H1 (cell line): ENCODE measurements at regions not wholly inside any gene's neighbourhood (a gene's known extent, or its start where the extent isn't known, plus 50 kb on each side); places are given as distances from the start of the nearest gene placed in this dataset.

Experiments
- CTCF ChIA-PET: fragments of 300-600 bp; sonication (Branson Sonifier 250); formaldehyde crosslinking; loops from one replicate; lab custom pipeline; 2021; ENCODE audit not compliant: partially characterized antibody; lab: Charles Lee
- POLR2A ChIA-PET: fragments of 300-600 bp; sonication (Branson Sonifier 250); formaldehyde crosslinking; loops from one replicate; lab custom pipeline; 2021; ENCODE audit warnings: inconsistent platforms; ENCODE audit not compliant: partially characterized antibody; lab: Charles Lee
- DNase-seq, 2 experiments: peaks; one replicate each; pipeline versions ENCODE4 v3.0.0 to v3.0.0-alpha.2; 2010 to 2022; ENCODE audit warnings: low spot score in 2 of 2, low read depth in 1 of 2, mixed read lengths in 1 of 2
- FAIRE-seq: peaks from 2 replicates; lab custom pipeline; 2011; peaks lifted over from hg19 to GRCh38; lab: Jason Lieb, UNC
- H2AFZ ChIP-seq: 2 replicates; pipeline ENCODE4 v1.8.1; 2012; ENCODE audit warnings: low read length, inconsistent platforms
- H2AK5ac ChIP-seq: 2 replicates; pipeline ENCODE4 v1.6.1; 2013; ENCODE audit warnings: low read depth, low read length
- H2BK120ac ChIP-seq: replicated peaks from 2 replicates; pipeline ENCODE3; 2013; ENCODE audit warnings: low read depth, low read length, inconsistent platforms
- H2BK12ac ChIP-seq: 2 replicates; pipeline ENCODE4 v1.6.1; 2013; ENCODE audit warnings: low read depth, low read length
- H2BK15ac ChIP-seq: 2 replicates; pipeline ENCODE4 v1.6.1; 2013; ENCODE audit warnings: low read length
- H2BK20ac ChIP-seq: 2 replicates; pipeline ENCODE4 v1.6.1; 2013; ENCODE audit warnings: low read length
- H2BK5ac ChIP-seq: 2 replicates; pipeline ENCODE4 v1.6.1; 2013; ENCODE audit warnings: low read depth, low read length
- H3K14ac ChIP-seq: 2 replicates; pipeline ENCODE4 v1.6.1; 2013; ENCODE audit warnings: inconsistent platforms; ENCODE audit not compliant: insufficient read length
- H3K18ac ChIP-seq: 2 replicates; pipeline ENCODE4 v1.6.1; 2013; ENCODE audit warnings: low read length; ENCODE audit errors: extremely low read depth
- H3K23ac ChIP-seq: 2 replicates; pipeline ENCODE4 v1.6.1; 2013; ENCODE audit warnings: inconsistent platforms; ENCODE audit not compliant: insufficient read length
- H3K23me2 ChIP-seq: 2 replicates; pipeline ENCODE4 v1.6.1; 2013; ENCODE audit warnings: low read depth, low read length
- H3K27ac ChIP-seq: 2 replicates; pipeline ENCODE4 v1.6.1; 2011; ENCODE audit warnings: low read depth, low read length, inconsistent platforms
- H3K27me3 ChIP-seq, 4 experiments: replicated peaks in 1 of 4; 1 replicate in 1 of 4; 2 replicates in 3 of 4; pipeline versions ENCODE4 v1.6.1 to v1.8.1; 2011 to 2013; ENCODE audit warnings: low read length in 3 of 4, mild to moderate bottlenecking in 3 of 4, inconsistent platforms in 2 of 4, mixed read lengths in 2 of 4, moderate library complexity in 1 of 4; ENCODE audit not compliant: control insufficient read depth in 3 of 4, insufficient read depth in 3 of 4; ENCODE audit errors: extremely low read depth in 1 of 4
- H3K36me3 ChIP-seq, 4 experiments: 2 replicates each; pipeline versions ENCODE4 v1.6.1 to v1.8.1; 2011 to 2013; ENCODE audit warnings: mild to moderate bottlenecking in 4 of 4, low read length in 3 of 4, moderate library complexity in 2 of 4, control low read depth in 1 of 4, inconsistent platforms in 1 of 4; ENCODE audit not compliant: insufficient read depth in 4 of 4, control insufficient read depth in 2 of 4
- H3K4ac ChIP-seq: replicated peaks from 2 replicates; pipeline ENCODE3; 2013; ENCODE audit warnings: low read length, low read depth, mixed read lengths, inconsistent platforms; ENCODE audit not compliant: insufficient read length
- H3K4me1 ChIP-seq, 4 experiments: replicated peaks in 1 of 4; 1 replicate in 1 of 4; 2 replicates in 3 of 4; pipeline versions ENCODE4 v1.6.1 to v1.8.1; 2011 to 2013; ENCODE audit warnings: low read length in 3 of 4, inconsistent platforms in 2 of 4, mixed read lengths in 1 of 4; ENCODE audit not compliant: insufficient read depth in 4 of 4, control insufficient read depth in 3 of 4
- H3K4me2 ChIP-seq, 2 experiments: 2 replicates each; pipeline versions ENCODE4 v1.6.1 to v1.8.1; 2011 to 2013; ENCODE audit warnings: low read depth in 2 of 2, low read length in 2 of 2, control low read depth in 1 of 2, inconsistent platforms in 1 of 2, mild to moderate bottlenecking in 1 of 2; ENCODE audit not compliant: insufficient read depth in 1 of 2
- H3K4me3 ChIP-seq, 4 experiments: fragments of 200-600, 300-600 bp in 1 of 4; sonication (generic), shearing (Covaris generic), sonication (Bioruptor Twin) in 1 of 4; 2 replicates each; pipeline versions ENCODE4 v1.5.1 to v1.8.1; 2011 to 2016; ENCODE audit warnings: low read length in 4 of 4, low read depth in 3 of 4, control low read depth in 2 of 4, inconsistent platforms in 2 of 4, mild to moderate bottlenecking in 2 of 4, mixed read lengths in 1 of 4, moderate library complexity in 1 of 4; ENCODE audit not compliant: insufficient read depth in 2 of 4; ENCODE audit errors: extremely low read depth in 1 of 4
- H3K56ac ChIP-seq: replicated peaks from 2 replicates; pipeline ENCODE3; 2013; ENCODE audit warnings: low read depth, mild to moderate bottlenecking, mixed read lengths, low read length, inconsistent platforms; ENCODE audit not compliant: insufficient read length
- H3K79me1 ChIP-seq: 2 replicates; pipeline ENCODE4 v1.6.1; 2013; ENCODE audit warnings: low read depth, low read length, control low read depth
- H3K79me2 ChIP-seq, 2 experiments: 2 replicates each; pipeline versions ENCODE4 v1.6.1 to v1.8.1; 2012 to 2013; ENCODE audit warnings: low read length in 2 of 2, mild to moderate bottlenecking in 2 of 2, inconsistent platforms in 1 of 2; ENCODE audit not compliant: insufficient read depth in 2 of 2, control insufficient read depth in 1 of 2
- H3K9ac ChIP-seq, 4 experiments: replicated peaks in 1 of 4; 1 replicate in 1 of 4; 2 replicates in 3 of 4; pipeline versions ENCODE4 v1.6.1 to v1.8.1; 2011 to 2013; ENCODE audit warnings: low read depth in 3 of 4, low read length in 3 of 4, control low read depth in 2 of 4, mild to moderate bottlenecking in 2 of 4, moderate library complexity in 2 of 4, inconsistent platforms in 1 of 4; ENCODE audit errors: extremely low read depth in 1 of 4
- H3K9me3 ChIP-seq, 2 experiments: 2 replicates each; pipeline versions ENCODE4 v1.6.1 to v1.8.1; 2012 to 2013; ENCODE audit warnings: mild to moderate bottlenecking in 2 of 2, moderate library complexity in 2 of 2, control low read depth in 1 of 2, inconsistent platforms in 1 of 2, low read depth in 1 of 2, low read length in 1 of 2, mixed read lengths in 1 of 2; ENCODE audit not compliant: insufficient read depth in 2 of 2
- H4K20me1 ChIP-seq, 2 experiments: replicated peaks in 1 of 2; 2 replicates each; pipeline versions ENCODE3 to v1.8.1; 2011 to 2013; ENCODE audit warnings: inconsistent platforms in 2 of 2, low read length in 2 of 2, mild to moderate bottlenecking in 1 of 2; ENCODE audit not compliant: insufficient read depth in 2 of 2, control insufficient read depth in 1 of 2
- H4K5ac ChIP-seq: 2 replicates; pipeline ENCODE4 v1.6.1; 2013; ENCODE audit warnings: low read length, low read depth, mixed read lengths, inconsistent platforms; ENCODE audit not compliant: insufficient read length
- H4K8ac ChIP-seq: 2 replicates; pipeline ENCODE4 v1.8.0; 2013; ENCODE audit warnings: mild to moderate bottlenecking, moderate library complexity, low read length, inconsistent platforms; ENCODE audit not compliant: insufficient read depth; ENCODE audit errors: extremely low read depth
- H4K91ac ChIP-seq: replicated peaks from 2 replicates; pipeline ENCODE3; 2013; ENCODE audit warnings: low read length, mixed read lengths, inconsistent platforms; ENCODE audit not compliant: insufficient read length
- BACH1 ChIP-seq: IDR thresholded peaks from 2 replicates; pipeline ENCODE4 v1.6.1; 2012; ENCODE audit warnings: low read length, improper control_type of control experiment
- CHD1 ChIP-seq: IDR thresholded peaks from 2 replicates; pipeline ENCODE4 v1.6.1; 2012; ENCODE audit warnings: low read depth, low read length, improper control_type of control experiment
- HDAC2 ChIP-seq, 2 experiments: fragments of 300-600 bp in 1 of 2; sonication (generic) in 1 of 2; IDR thresholded peaks; 2 replicates each; pipeline ENCODE4 v1.6.1; 2011 to 2012; ENCODE audit warnings: low read depth in 2 of 2, low read length in 2 of 2, mild to moderate bottlenecking in 2 of 2, moderate library complexity in 2 of 2, borderline replicate concordance in 1 of 2, inconsistent platforms in 1 of 2
- JUND ChIP-seq: IDR thresholded peaks from 2 replicates; pipeline ENCODE4 v1.6.1; 2011; ENCODE audit warnings: mild to moderate bottlenecking, improper control_type of control experiment, low read length
- KDM4A ChIP-seq: IDR thresholded peaks from one replicate; pipeline ENCODE4 v1.7.1; 2012; ENCODE audit warnings: low read depth, mild to moderate bottlenecking, moderate library complexity, low read length, inconsistent platforms; ENCODE audit not compliant: severe bottlenecking
- KDM5A ChIP-seq: fragments of 200-600 bp; IDR thresholded peaks from 2 replicates; pipeline ENCODE4 v1.7.1; 2012; ENCODE audit warnings: mild to moderate bottlenecking, low read length, inconsistent platforms, mixed read lengths
- RBBP5 ChIP-seq: IDR thresholded peaks from 2 replicates; pipeline ENCODE4 v1.7.1; 2012; ENCODE audit warnings: low read depth, mild to moderate bottlenecking, inconsistent platforms, low read length, moderate library complexity, borderline replicate concordance
- SIN3A ChIP-seq, 2 experiments: IDR thresholded peaks in 1 of 2; conservative IDR thresholded peaks in 1 of 2; 2 replicates each; pipeline ENCODE4 v1.6.1; 2011 to 2012; ENCODE audit warnings: low read length in 2 of 2, improper control_type of control experiment in 1 of 2, low read depth in 1 of 2, mild to moderate bottlenecking in 1 of 2
- SP2 ChIP-seq: IDR thresholded peaks from 2 replicates; pipeline ENCODE4 v1.6.1; 2012; ENCODE audit warnings: mild to moderate bottlenecking, low read length, inconsistent platforms
- SRF ChIP-seq: IDR thresholded peaks from 2 replicates; pipeline ENCODE4 v1.6.1; 2011; ENCODE audit warnings: mild to moderate bottlenecking, low read depth, low read length, moderate library complexity
- TAF1 ChIP-seq: IDR thresholded peaks from 2 replicates; pipeline ENCODE4 v1.6.1; 2011; ENCODE audit warnings: mild to moderate bottlenecking, low read depth, low read length
- YY1 ChIP-seq: IDR thresholded peaks from 2 replicates; pipeline ENCODE4 v1.6.1; 2011; ENCODE audit warnings: low read depth, mild to moderate bottlenecking, low read length
- WGBS, 2 experiments: shearing (Covaris generic) in 1 of 2; methylation state at CpG; one replicate each; pipeline versions ENCODE4 v1.1.6 to v1.1.7; 2013 to 2015; ENCODE audit warnings: low lambda C conversion rate in 2 of 2, mixed read lengths in 2 of 2, inconsistent platforms in 1 of 2, low coverage in 1 of 2, missing lambda C conversion rate in 1 of 2; ENCODE audit not compliant: insufficient replicate concordance in 2 of 2, insufficient coverage in 1 of 2, insufficient read length in 1 of 2; ENCODE audit errors: extremely low coverage in 1 of 2, missing lambda C conversion rate in 1 of 2; 5-methylcytosine and 5-hydroxymethylcytosine counted together
- TF ChIP-seq, protein P1 (sequence below): IDR thresholded peaks from 2 replicates; pipeline ENCODE4 v1.6.1; 2011; ENCODE audit warnings: low read length, improper control_type of control experiment

DNA sequence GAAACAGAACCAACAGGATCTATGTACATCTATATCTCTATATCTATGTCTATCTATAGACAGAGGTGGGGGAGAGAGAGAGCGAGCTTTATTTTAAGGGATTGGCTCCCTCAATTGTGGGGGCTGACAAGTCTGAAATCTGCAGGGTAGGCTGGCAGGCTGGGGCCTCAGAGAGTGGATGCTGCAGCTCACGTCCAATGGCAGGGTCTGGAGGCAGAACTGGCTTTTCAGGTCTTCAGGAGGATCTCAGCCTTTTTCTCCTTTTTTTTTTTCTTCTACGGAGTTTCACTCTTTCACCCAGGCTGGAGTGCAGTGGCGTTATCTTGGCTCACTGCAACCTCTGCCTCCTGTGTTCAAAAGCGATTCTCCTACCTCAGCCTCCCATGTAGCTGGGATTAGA lies 77.2 kb downstream of the ARL4C start:
- H3K23ac ChIP-seq = no peak overlapping the region
- H3K4ac ChIP-seq = no peak overlapping the region
- H2BK120ac ChIP-seq = no peak overlapping the region
- no peak for FAIRE-seq
- no peak overlapping the region for H4K8ac ChIP-seq
- WGBS, 2 experiments = 90% methylated on average over 3 of the region's 5 CpGs; no CpG with 5 or more reads in 1 of the 2 experiments
- no peaks in the 10 kb centered on the region; the same call in 1 of the 2 replicates for H3K23me2 ChIP-seq
- no peak overlapping the region for H3K9ac ChIP-seq
- H2BK5ac ChIP-seq = no peak overlapping the region
- H3K27me3 ChIP-seq = no peaks in the 10 kb centered on the region; a peak in 2 of 7 replicates
- H2AK5ac ChIP-seq = no peak overlapping the region
- no peak overlapping the region for H2BK15ac ChIP-seq
- CTCF ChIA-PET = interaction anchor here (0.6 to 2.9 kb wide), 3 partner anchors 9 to 192 kb away, joined by 3 to 14 read pairs (median 3); no protein-coding TSS in a partner anchor
- H3K14ac ChIP-seq = no peak overlapping the region
- H2AFZ ChIP-seq = no peak overlapping the region
- H3K27ac ChIP-seq = no peak overlapping the region
- no peaks in the 10 kb centered on the region for H3K79me2 ChIP-seq
- H2BK20ac ChIP-seq = no peak overlapping the region
- H3K9me3 ChIP-seq = no peaks in the 10 kb centered on the region
- H3K18ac ChIP-seq = no peak overlapping the region
- H3K4me3 ChIP-seq = no peak overlapping the region
- no peak for DNase-seq
- H4K5ac ChIP-seq = no peak overlapping the region
- no peak overlapping the region for H3K4me2 ChIP-seq
- POLR2A ChIA-PET = no interaction called here
- H3K56ac ChIP-seq = no peak overlapping the region
- no peak overlapping the region for H2BK12ac ChIP-seq
- H3K4me1 ChIP-seq = 0 out of 7 replicates have a peak, but pooled peaks cover 0 to 2% (median 0%) of the 10 kb centered on the region in 4 experiments
- no peaks in the 10 kb centered on the region for H3K36me3 ChIP-seq
- no peaks in the 10 kb centered on the region for H4K20me1 ChIP-seq
- H4K91ac ChIP-seq = no peak overlapping the region
- no peaks in the 10 kb centered on the region for H3K79me1 ChIP-seq
- no peak for TF ChIP-seq CHD1
- TF ChIP-seq KDM5A = no peak
- TF ChIP-seq YY1 = no peak
- no peak for TF ChIP-seq TAF1
- no peak for TF ChIP-seq HDAC2 (IDR thresholded peaks at IDR 0.05; ENCODE audit: borderline replicate concordance in 1 of 2, low read depth in 2 of 2, low read length in 2 of 2)
- TF ChIP-seq RBBP5 = no peak
- TF ChIP-seq SIN3A (conservative IDR thresholded peaks at IDR 0.05 in 1 of 2, IDR thresholded peaks at IDR 0.05 in 1 of 2; ENCODE audit: low read depth in 1 of 2, low read length in 2 of 2) = no peak
- TF ChIP-seq KDM4A = no peak
- no peak for TF ChIP-seq JUND
- TF ChIP-seq SP2 = no peak
- TF ChIP-seq SRF = no peak
- no peak for TF ChIP-seq BACH1
- TF ChIP-seq, protein P1, sequence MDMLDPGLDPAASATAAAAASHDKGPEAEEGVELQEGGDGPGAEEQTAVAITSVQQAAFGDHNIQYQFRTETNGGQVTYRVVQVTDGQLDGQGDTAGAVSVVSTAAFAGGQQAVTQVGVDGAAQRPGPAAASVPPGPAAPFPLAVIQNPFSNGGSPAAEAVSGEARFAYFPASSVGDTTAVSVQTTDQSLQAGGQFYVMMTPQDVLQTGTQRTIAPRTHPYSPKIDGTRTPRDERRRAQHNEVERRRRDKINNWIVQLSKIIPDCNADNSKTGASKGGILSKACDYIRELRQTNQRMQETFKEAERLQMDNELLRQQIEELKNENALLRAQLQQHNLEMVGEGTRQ = no peak
